Keratinocyte (primary cell): ENCODE measurements at regions not wholly inside any gene's neighbourhood (a gene's known extent, or its start where the extent isn't known, plus 50 kb on each side); places are given as distances from the start of the nearest gene placed in this dataset.

Experiments
- DNase-seq: peaks from one replicate; pipeline ENCODE4 v3.0.0-alpha.2; 2011; ENCODE audit warnings: low read depth, missing footprints, low spot score
- FAIRE-seq: peaks from 2 replicates; lab custom pipeline; 2011; peaks lifted over from hg19 to GRCh38; lab: Jason Lieb, UNC
- H2AFZ ChIP-seq: 2 replicates; pipeline ENCODE4 v1.6.0; 2012; ENCODE audit warnings: low read length, control low read depth, inconsistent platforms; ENCODE audit not compliant: control insufficient read depth
- H3K27ac ChIP-seq: 2 replicates; pipeline ENCODE4 v1.5.1; 2011; ENCODE audit warnings: low read length; ENCODE audit not compliant: control insufficient read depth, insufficient read depth
- H3K27me3 ChIP-seq: 3 replicates; pipeline ENCODE4 v1.6.0; 2011; ENCODE audit warnings: low read length; ENCODE audit not compliant: control insufficient read depth, insufficient read depth; ENCODE audit errors: extremely low read depth
- H3K36me3 ChIP-seq, 2 experiments: 2 replicates in 1 of 2; 3 replicates in 1 of 2; pipeline ENCODE4 v1.5.1; 2011; ENCODE audit warnings: low read length in 2 of 2, mild to moderate bottlenecking in 1 of 2; ENCODE audit not compliant: control insufficient read depth in 2 of 2, insufficient read depth in 2 of 2; ENCODE audit errors: extremely low read depth in 1 of 2
- H3K4me1 ChIP-seq: 3 replicates; pipeline ENCODE4 v1.5.1; 2011; ENCODE audit warnings: low read length; ENCODE audit not compliant: control insufficient read depth, insufficient read depth; ENCODE audit errors: extremely low read depth
- H3K4me2 ChIP-seq: 3 replicates; pipeline ENCODE4 v1.6.0; 2011; ENCODE audit warnings: low read depth, low read length; ENCODE audit not compliant: control insufficient read depth, insufficient read depth; ENCODE audit errors: extremely low read depth
- H3K4me3 ChIP-seq, 3 experiments: fragments of 200-600 bp in 1 of 3; sonication (generic) in 1 of 3; 2 replicates in 2 of 3; 3 replicates in 1 of 3; pipeline ENCODE4 v1.5.1; 2011 to 2016; ENCODE audit warnings: low read length in 3 of 3, mild to moderate bottlenecking in 3 of 3, control low read depth in 2 of 3, inconsistent platforms in 1 of 3, low read depth in 1 of 3, mixed read lengths in 1 of 3, mixed run types in 1 of 3, moderate library complexity in 1 of 3; ENCODE audit not compliant: control insufficient read depth in 2 of 3, insufficient read depth in 2 of 3; ENCODE audit errors: extremely low read depth in 1 of 3
- H3K79me2 ChIP-seq: 2 replicates; pipeline ENCODE4 v1.6.0; 2012; ENCODE audit warnings: low read length; ENCODE audit not compliant: control insufficient read depth, insufficient read depth
- H3K9ac ChIP-seq: 3 replicates; pipeline ENCODE4 v1.6.0; 2011; ENCODE audit warnings: low read length; ENCODE audit not compliant: control insufficient read depth, insufficient read depth; ENCODE audit errors: extremely low read depth
- H3K9me1 ChIP-seq: 3 replicates; pipeline ENCODE4 v1.6.0; 2011; ENCODE audit warnings: low read length; ENCODE audit not compliant: control insufficient read depth, insufficient read depth; ENCODE audit errors: extremely low read depth
- H3K9me3 ChIP-seq: 2 replicates; pipeline ENCODE4 v1.5.1; 2012; ENCODE audit warnings: low read depth, low read length; ENCODE audit not compliant: control insufficient read depth
- H4K20me1 ChIP-seq: 3 replicates; pipeline ENCODE4 v1.6.0; 2011; ENCODE audit warnings: low read length; ENCODE audit not compliant: control insufficient read depth, insufficient read depth; ENCODE audit errors: extremely low read depth
- CTCF ChIP-seq, 3 experiments: IDR thresholded peaks in 1 of 3; conservative IDR thresholded peaks in 1 of 3; optimal IDR thresholded peaks in 1 of 3; 2 replicates in 2 of 3; 3 replicates in 1 of 3; pipeline versions ENCODE3 to v1.5.1; 2011; ENCODE audit warnings: low read length in 3 of 3, mild to moderate bottlenecking in 3 of 3, moderate library complexity in 2 of 3, control low read depth in 1 of 3, inconsistent platforms in 1 of 3; ENCODE audit not compliant: insufficient read depth in 2 of 3; ENCODE audit errors: extremely low read depth in 1 of 3
- EZH2 ChIP-seq: IDR thresholded peaks from one replicate; pipeline ENCODE4 v1.6.1; 2012; ENCODE audit warnings: inconsistent platforms, mild to moderate bottlenecking, low read length, moderate library complexity
- dilution Hi-C: fragments of 300-500 bp; cut with MboI; formaldehyde crosslinking; loops from one replicate; pipeline ENCODE4 v1.7.0; 2020; ENCODE audit warnings: low sequenced_read_pairs; ENCODE audit not compliant: extremely low pct_ligation_motif_present

GRCh38 chr6:19287928-19288327, 549.2 kb upstream of the ID4 start:
- no peak overlapping the region for H3K9ac ChIP-seq
- H2AFZ ChIP-seq = no peak overlapping the region
- H3K4me2 ChIP-seq = no peak overlapping the region
- H3K4me1 ChIP-seq = no peaks in the 10 kb centered on the region
- no peaks in the 10 kb centered on the region for H3K9me1 ChIP-seq
- no peak overlapping the region for H3K27ac ChIP-seq
- H3K27me3 ChIP-seq = no peaks in the 10 kb centered on the region
- H3K4me3 ChIP-seq = no peak overlapping the region
- DNase-seq = no peak
- FAIRE-seq = no peak
- H3K36me3 ChIP-seq = no peaks in the 10 kb centered on the region
- H3K79me2 ChIP-seq = no peaks in the 10 kb centered on the region
- TF ChIP-seq EZH2 (no peak), CTCF (optimal IDR thresholded peaks at IDR 0.05 in 1 of 3, IDR thresholded peaks at IDR 0.05 in 1 of 3, conservative IDR thresholded peaks at IDR 0.05 in 1 of 3; ENCODE audit: extremely low read depth in 1 of 3, insufficient read depth in 2 of 3, low read length in 3 of 3) (no peak)
- no peaks in the 10 kb centered on the region for H3K9me3 ChIP-seq
- dilution Hi-C loops = no loop called here
- no peaks in the 10 kb centered on the region for H4K20me1 ChIP-seq

DNA sequence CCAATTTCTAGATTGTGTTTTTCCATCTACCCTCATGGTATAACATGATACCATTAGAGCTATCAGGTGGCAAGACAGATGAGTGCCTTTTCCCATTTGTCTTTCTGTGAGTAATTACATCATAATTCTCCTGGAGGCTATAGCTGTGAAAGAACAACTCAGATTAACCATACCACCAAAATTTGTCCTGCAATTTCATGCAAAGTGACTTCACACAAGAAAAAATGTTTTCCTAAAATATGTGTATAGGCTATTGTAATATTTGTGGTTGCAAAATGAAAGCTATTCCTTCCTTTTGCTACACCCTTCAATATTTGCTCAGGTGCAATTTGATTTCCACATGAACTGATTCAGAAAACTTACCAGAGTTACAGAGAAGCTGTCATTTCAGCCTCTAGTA, 547.7 kb upstream of the ID4 start:
- Histone ChIP-seq H3K36me3 (no peaks in the 10 kb centered on the region), H3K9me1 (no peaks in the 10 kb centered on the region), H3K9ac (no peak overlapping the region), H3K79me2 (no peaks in the 10 kb centered on the region), H3K27me3 (no peaks in the 10 kb centered on the region), H2AFZ (no peak overlapping the region), H3K4me3 (no peak overlapping the region), H3K4me1 (no peaks in the 10 kb centered on the region), H4K20me1 (no peaks in the 10 kb centered on the region), H3K4me2 (no peak overlapping the region), H3K27ac (no peak overlapping the region), H3K9me3 (no peaks in the 10 kb centered on the region)
- no peak for DNase-seq
- FAIRE-seq = no peak
- dilution Hi-C loops = no loop called here
- TF ChIP-seq CTCF (optimal IDR thresholded peaks at IDR 0.05 in 1 of 3, IDR thresholded peaks at IDR 0.05 in 1 of 3, conservative IDR thresholded peaks at IDR 0.05 in 1 of 3; ENCODE audit: extremely low read depth in 1 of 3, insufficient read depth in 2 of 3, low read length in 3 of 3) (no peak), EZH2 (no peak)
